Adrenal gland (tissue), 5 donors: ENCODE measurements at regions not wholly inside any gene's neighbourhood (a gene's known extent, or its start where the extent isn't known, plus 50 kb on each side); places are given as distances from the start of the nearest gene placed in this dataset.

Source experiments
- CTCF ChIP-seq, 6 experiments: fragments of 450-650 bp in 4 of 6; fragments of 200-600 bp in 2 of 6; sonication (generic) in 1 of 6; IDR thresholded peaks; 1 replicate in 5 of 6; 2 replicates in 1 of 6; pipeline versions ENCODE4 v1.5.1 to v1.8.0; 2016 to 2021; ENCODE audit warnings: antibody characterized with exemption in 6 of 6, mild to moderate bottlenecking in 2 of 6, moderate library complexity in 1 of 6
- POLR2A ChIP-seq, 2 donors: fragments of 450-650 bp; IDR thresholded peaks; one replicate each; pipeline ENCODE4 v1.6.1; 2017; ENCODE audit warnings: antibody characterized with exemption in 2 of 2, mild to moderate bottlenecking in 2 of 2, moderate library complexity in 1 of 2
- donor health status: DM: no; HTN: no; CAD: no.

- TF ChIP-seq CTCF (IDR thresholded peaks at IDR 0.05) = no peak
- TF ChIP-seq POLR2A (IDR thresholded peaks at IDR 0.05) = no peak
Measured at GRCh38 chr2:53543083-53543482, 224.5 kb upstream of the CHAC2 start.
